ENCODE measurements at regions not wholly inside any gene's neighbourhood (a gene's known extent, or its start where the extent isn't known, plus 50 kb on each side); places are given as distances from the start of the nearest gene placed in this dataset.
"Not testable (repeated sequence)": the region's sequence is repeated elsewhere in the genome, so short reads cannot be mapped to it uniquely, and the experiment has no call there.

DNA sequence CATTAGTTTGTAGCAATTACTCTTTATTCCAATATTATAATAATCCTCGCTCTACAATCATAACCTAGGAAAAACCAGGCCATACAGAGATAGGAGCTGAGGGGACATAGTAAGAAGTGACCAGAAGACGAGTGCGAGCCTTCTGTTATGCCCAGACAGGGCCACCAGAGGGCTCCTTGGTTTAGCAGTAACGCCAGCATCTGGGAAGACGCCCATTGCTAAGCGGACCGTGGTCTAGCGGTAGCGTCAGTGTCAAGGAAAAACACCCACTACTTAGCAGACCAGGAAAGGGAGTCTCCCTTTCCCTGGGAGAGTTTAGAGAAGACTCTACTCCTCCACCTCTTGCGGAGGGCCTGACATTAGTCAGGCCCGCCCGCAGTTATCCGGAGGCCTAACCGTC is 82.3 kb upstream of the IMMP2L start:
- TF ChIP-seq, protein P1, sequence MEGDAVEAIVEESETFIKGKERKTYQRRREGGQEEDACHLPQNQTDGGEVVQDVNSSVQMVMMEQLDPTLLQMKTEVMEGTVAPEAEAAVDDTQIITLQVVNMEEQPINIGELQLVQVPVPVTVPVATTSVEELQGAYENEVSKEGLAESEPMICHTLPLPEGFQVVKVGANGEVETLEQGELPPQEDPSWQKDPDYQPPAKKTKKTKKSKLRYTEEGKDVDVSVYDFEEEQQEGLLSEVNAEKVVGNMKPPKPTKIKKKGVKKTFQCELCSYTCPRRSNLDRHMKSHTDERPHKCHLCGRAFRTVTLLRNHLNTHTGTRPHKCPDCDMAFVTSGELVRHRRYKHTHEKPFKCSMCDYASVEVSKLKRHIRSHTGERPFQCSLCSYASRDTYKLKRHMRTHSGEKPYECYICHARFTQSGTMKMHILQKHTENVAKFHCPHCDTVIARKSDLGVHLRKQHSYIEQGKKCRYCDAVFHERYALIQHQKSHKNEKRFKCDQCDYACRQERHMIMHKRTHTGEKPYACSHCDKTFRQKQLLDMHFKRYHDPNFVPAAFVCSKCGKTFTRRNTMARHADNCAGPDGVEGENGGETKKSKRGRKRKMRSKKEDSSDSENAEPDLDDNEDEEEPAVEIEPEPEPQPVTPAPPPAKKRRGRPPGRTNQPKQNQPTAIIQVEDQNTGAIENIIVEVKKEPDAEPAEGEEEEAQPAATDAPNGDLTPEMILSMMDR (optimal IDR thresholded peaks at IDR 0.05 in 1 of 3, IDR thresholded peaks at IDR 0.05 in 1 of 3, conservative IDR thresholded peaks at IDR 0.05 in 1 of 3; ENCODE audit: extremely low read depth in 1 of 3, insufficient read depth in 2 of 3, low read length in 3 of 3): peak in 1 of 3 experiments; percentile 14
- TF ChIP-seq EZH2 (IDR thresholded peaks at IDR 0.05; ENCODE audit: low read length): not testable (repeated sequence)
